K562 (cell line): ENCODE measurements at regions not wholly inside any gene's neighbourhood (a gene's known extent, or its start where the extent isn't known, plus 50 kb on each side); places are given as distances from the start of the nearest gene placed in this dataset.

Experiments used
- CTCF ChIP-seq, 3 experiments: IDR thresholded peaks in 2 of 3; conservative IDR thresholded peaks in 1 of 3; 2 replicates each; pipeline ENCODE4 v1.5.1; 2011 to 2012; ENCODE audit warnings: low read length in 3 of 3, mild to moderate bottlenecking in 3 of 3, control low read depth in 2 of 3, improper control_type of control experiment in 1 of 3, inconsistent platforms in 1 of 3, low read depth in 1 of 3, mixed read lengths in 1 of 3, moderate library complexity in 1 of 3; ENCODE audit not compliant: insufficient read depth in 2 of 3
- JUN ChIP-seq, 2 experiments: sonication (generic) in 1 of 2; formaldehyde crosslinking in 1 of 2; IDR thresholded peaks; 2 replicates each; pipeline versions ENCODE4 v1.6.1 to v1.8.0; 2012 to 2022; ENCODE audit warnings: borderline replicate concordance in 2 of 2, mild to moderate bottlenecking in 2 of 2, improper control_type of control experiment in 1 of 2, low read depth in 1 of 2, low read length in 1 of 2, missing genetic modification reagents in 1 of 2
- KDM1A ChIP-seq, 2 experiments: fragments of 450-650 bp; IDR thresholded peaks; 2 replicates each; pipeline ENCODE4 v1.6.1; 2016; ENCODE audit warnings: mild to moderate bottlenecking in 2 of 2
- MCM3 ChIP-seq: fragments of 450-650 bp; IDR thresholded peaks from 2 replicates; pipeline ENCODE4 v1.6.1; 2016
- PRDM10 ChIP-seq: fragments of 450-650 bp; IDR thresholded peaks from 2 replicates; pipeline ENCODE4 v1.6.1; 2018; ENCODE audit not compliant: partially characterized antibody
- ZNF212 ChIP-seq: fragments of 450-650 bp; formaldehyde crosslinking; IDR thresholded peaks from 2 replicates; pipeline ENCODE4 v1.4.0; 2020; ENCODE audit warnings: mild to moderate bottlenecking
- ZNF75A ChIP-seq: fragments of 450-650 bp; formaldehyde crosslinking; IDR thresholded peaks from 2 replicates; pipeline ENCODE4 v1.4.0; 2020; ENCODE audit warnings: mild to moderate bottlenecking

- TF ChIP-seq KDM1A (IDR thresholded peaks at IDR 0.05): no peak
- no peak for TF ChIP-seq JUN (IDR thresholded peaks at IDR 0.05; ENCODE audit: borderline replicate concordance, low read depth, low read length)
- TF ChIP-seq JUN (CRISPR knock-in tag; IDR thresholded peaks at IDR 0.05; ENCODE audit: borderline replicate concordance): no peak
- TF ChIP-seq ZNF75A (CRISPR knock-in tag): no peak
- no peak for TF ChIP-seq MCM3
- TF ChIP-seq ZNF212 (CRISPR knock-in tag): no peak
- no peak for TF ChIP-seq CTCF (IDR thresholded peaks at IDR 0.05 in 2 of 3, conservative IDR thresholded peaks at IDR 0.05 in 1 of 3; ENCODE audit: insufficient read depth in 2 of 3, low read depth in 1 of 3, low read length in 3 of 3)
- TF ChIP-seq PRDM10: no peak
These were observed 102.9 kb upstream of the PRL start for GRCh38 chr6:22399693-22400092.
